MG63 (cell line): ENCODE measurements at regions not wholly inside any gene's neighbourhood (a gene's known extent, or its start where the extent isn't known, plus 50 kb on each side); places are given as distances from the start of the nearest gene placed in this dataset.

ENCODE experiments used
- DNase-seq: peaks from one replicate; pipeline ENCODE4 v3.0.0-alpha.2; 2020
- H3K27me3 ChIP-seq: fragments of 250-450 bp; sonication (Bioruptor Pico); 2 replicates; pipeline ENCODE4 v1.5.1; 2020; ENCODE audit warnings: mild to moderate bottlenecking, moderate library complexity
- H3K36me3 ChIP-seq: fragments of 250-450 bp; sonication (Bioruptor Pico); 2 replicates; pipeline ENCODE4 v1.5.1; 2020; ENCODE audit warnings: mild to moderate bottlenecking, moderate library complexity
- H3K4me3 ChIP-seq: fragments of 250-450 bp; sonication (Bioruptor Pico); 2 replicates; pipeline ENCODE4 v1.5.1; 2020; ENCODE audit warnings: mild to moderate bottlenecking, moderate library complexity
- H3K9me3 ChIP-seq: fragments of 250-450 bp; sonication (Bioruptor Pico); 2 replicates; pipeline ENCODE4 v1.5.1; 2020; ENCODE audit warnings: mild to moderate bottlenecking, moderate library complexity

GRCh38 chr11:115679945-115680344, 175.7 kb upstream of the CADM1 start:
- Histone ChIP-seq H3K36me3 (no peaks in the 10 kb centered on the region), H3K4me3 (no peak overlapping the region), H3K27me3 (no peaks in the 10 kb centered on the region), H3K9me3 (no peaks in the 10 kb centered on the region)
- no peak for DNase-seq

GRCh38 chr11:115678942-115679341, 174.7 kb upstream of the CADM1 start:
- no peak for DNase-seq
- Histone ChIP-seq H3K27me3 (no peaks in the 10 kb centered on the region), H3K36me3 (no peaks in the 10 kb centered on the region), H3K9me3 (no peaks in the 10 kb centered on the region), H3K4me3 (no peak overlapping the region)

DNA sequence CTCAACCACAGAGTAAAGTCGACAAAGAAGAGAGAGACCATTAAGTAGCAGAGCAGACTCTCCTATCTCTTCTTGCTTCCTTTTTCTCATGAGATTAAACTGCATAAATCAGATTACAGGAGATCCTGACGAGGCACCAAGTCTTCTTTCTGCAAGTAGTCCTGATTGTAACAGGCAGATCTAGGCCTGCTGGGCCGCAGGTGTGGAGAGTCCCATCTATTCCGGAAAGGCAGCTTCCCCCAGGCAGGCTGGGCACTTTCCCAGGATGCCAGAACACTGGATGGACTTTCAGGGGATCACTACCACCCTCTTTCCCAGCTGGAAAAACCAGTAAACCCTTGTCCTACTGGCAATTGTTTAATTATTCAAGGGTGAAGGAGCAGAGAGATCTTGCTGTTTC, 173.0 kb upstream of the CADM1 start:
- DNase-seq: no peak
- Histone ChIP-seq H3K27me3 (no peaks in the 10 kb centered on the region), H3K9me3 (no peaks in the 10 kb centered on the region), H3K4me3 (no peak overlapping the region), H3K36me3 (no peaks in the 10 kb centered on the region)

DNA sequence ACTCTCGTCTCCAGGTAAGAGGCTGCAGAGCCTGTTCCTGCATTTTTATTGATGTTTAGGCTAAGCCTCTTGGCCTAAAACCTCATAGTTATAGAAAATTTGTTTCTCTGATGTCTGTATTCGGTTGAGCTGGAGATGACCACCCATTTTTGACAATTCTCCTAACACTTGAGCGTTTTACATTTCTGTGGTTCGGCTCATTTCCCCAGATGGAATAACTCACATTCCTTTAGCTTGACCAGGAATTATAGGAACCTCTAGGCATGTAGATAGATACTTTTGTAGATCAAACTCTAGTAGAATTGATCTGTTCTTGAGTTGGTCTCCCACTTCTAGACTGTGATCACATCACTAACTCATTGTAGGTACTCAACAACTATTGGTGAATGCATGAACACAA, 172.6 kb upstream of the CADM1 start:
- H3K36me3 ChIP-seq: no peaks in the 10 kb centered on the region
- H3K9me3 ChIP-seq: no peaks in the 10 kb centered on the region
- DNase-seq: peak; percentile 12
- H3K27me3 ChIP-seq: no peaks in the 10 kb centered on the region
- no peak overlapping the region for H3K4me3 ChIP-seq

GRCh38 chr11:115676206-115676605, 172.0 kb upstream of the CADM1 start:
- Histone ChIP-seq H3K27me3 (no peaks in the 10 kb centered on the region), H3K4me3 (no peak overlapping the region), H3K36me3 (no peaks in the 10 kb centered on the region), H3K9me3 (no peaks in the 10 kb centered on the region)
- no peak for DNase-seq

DNA sequence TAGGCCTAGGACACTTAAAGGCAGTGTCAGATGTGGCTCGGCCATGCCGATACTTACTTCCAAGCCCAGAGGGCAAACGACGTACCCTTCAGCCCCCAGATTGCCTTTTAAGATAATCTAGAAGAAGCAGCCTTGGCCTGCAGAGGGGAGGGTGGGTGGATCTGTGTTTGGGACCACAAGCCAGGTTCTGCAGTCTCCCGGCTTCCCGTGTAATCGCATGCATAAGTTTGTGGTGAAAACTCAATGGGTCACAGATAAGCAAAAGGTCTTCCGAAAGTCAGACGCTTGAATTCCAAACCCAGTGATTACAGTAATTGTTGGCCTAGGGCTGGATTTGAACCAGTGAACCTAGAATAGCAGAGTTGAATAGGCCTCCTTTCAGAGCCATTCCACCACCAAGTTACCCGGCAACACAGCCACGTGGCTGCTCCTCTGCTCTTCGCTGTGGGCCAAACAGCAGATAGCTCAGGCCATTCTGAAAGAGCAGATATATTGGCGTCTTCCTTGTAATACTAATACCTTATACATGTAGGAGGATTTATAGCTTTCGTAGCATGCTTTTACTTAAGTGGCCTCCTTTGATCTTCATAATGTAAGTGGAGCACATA, 170.8 kb upstream of the CADM1 start:
- Histone ChIP-seq H3K9me3 (no peaks in the 10 kb centered on the region), H3K27me3 (no peaks in the 10 kb centered on the region), H3K36me3 (no peaks in the 10 kb centered on the region), H3K4me3 (no peak overlapping the region)
- DNase-seq: no peak

DNA sequence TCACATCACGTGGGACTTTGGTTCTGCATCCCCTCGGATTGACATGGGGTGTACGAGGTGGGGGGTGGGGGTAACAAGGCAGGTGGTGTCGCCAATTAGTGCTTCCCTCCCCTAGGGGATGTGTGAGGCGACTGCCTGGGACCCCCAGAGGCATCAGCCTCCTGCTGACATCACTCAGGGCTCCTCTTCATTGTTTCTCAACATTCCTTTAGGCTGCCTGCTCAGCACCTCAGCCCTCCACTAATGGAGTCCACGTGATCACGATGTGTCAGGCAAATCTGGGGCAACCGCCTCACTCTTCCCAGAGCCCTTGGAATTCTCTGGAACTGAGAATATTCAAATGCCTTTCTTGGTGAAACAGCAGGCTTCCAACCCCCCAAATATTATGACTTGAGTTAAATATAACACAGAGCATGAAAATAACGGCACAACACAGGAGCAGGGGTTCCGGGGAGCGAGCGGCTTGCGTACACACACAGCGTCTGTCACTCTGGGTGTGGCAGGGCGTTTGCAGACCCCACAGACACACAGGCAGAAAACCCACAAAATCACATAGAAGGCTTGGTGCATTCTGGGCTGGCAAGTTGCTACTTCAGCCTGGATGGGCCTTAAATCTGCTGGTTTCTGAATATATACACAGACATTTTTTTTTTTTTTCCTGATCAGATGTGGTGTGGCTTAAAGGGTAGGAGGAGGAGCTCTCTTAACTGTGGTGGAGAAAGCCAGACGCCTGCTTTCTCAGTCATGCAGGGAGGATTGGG, 170.1 kb upstream of the CADM1 start:
- Histone ChIP-seq H3K9me3 (no peaks in the 10 kb centered on the region), H3K27me3 (no peaks in the 10 kb centered on the region), H3K4me3 (no peak overlapping the region), H3K36me3 (no peaks in the 10 kb centered on the region)
- no peak for DNase-seq

GRCh38 chr11:115673720-115674119, 169.5 kb upstream of the CADM1 start:
- no peaks in the 10 kb centered on the region for H3K9me3 ChIP-seq
- no peak for DNase-seq
- H3K4me3 ChIP-seq: no peak overlapping the region
- H3K27me3 ChIP-seq: no peaks in the 10 kb centered on the region
- no peaks in the 10 kb centered on the region for H3K36me3 ChIP-seq

DNA sequence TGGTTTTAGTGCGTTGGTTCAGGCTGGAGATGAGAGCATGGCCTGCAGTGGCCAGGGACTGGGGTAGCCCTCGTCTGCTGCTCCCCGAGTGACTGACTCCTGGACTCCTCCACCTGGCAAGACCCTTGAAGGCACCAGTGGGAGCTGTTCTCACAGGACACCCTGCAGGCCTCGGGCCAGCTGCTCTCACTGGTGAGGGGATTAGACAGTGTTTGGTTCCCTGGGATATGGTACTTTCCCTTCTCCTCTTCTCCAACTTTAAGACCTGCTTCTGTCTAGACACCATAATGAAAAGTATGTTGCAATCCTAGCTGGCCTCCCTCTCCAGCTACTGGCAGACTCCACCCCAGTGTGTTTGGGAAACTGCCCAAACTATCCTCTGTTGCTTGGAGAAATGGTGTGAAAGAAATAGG, 168.8 kb upstream of the CADM1 start:
- no peak overlapping the region for H3K4me3 ChIP-seq
- no peaks in the 10 kb centered on the region for H3K36me3 ChIP-seq
- peak; percentile 56 for DNase-seq
- H3K27me3 ChIP-seq: no peaks in the 10 kb centered on the region
- no peaks in the 10 kb centered on the region for H3K9me3 ChIP-seq

GRCh38 chr11:115672412-115672811, 168.2 kb upstream of the CADM1 start:
- H3K27me3 ChIP-seq: no peaks in the 10 kb centered on the region
- H3K36me3 ChIP-seq: no peaks in the 10 kb centered on the region
- H3K4me3 ChIP-seq: no peak overlapping the region
- DNase-seq: no peak
- H3K9me3 ChIP-seq: no peaks in the 10 kb centered on the region

DNA sequence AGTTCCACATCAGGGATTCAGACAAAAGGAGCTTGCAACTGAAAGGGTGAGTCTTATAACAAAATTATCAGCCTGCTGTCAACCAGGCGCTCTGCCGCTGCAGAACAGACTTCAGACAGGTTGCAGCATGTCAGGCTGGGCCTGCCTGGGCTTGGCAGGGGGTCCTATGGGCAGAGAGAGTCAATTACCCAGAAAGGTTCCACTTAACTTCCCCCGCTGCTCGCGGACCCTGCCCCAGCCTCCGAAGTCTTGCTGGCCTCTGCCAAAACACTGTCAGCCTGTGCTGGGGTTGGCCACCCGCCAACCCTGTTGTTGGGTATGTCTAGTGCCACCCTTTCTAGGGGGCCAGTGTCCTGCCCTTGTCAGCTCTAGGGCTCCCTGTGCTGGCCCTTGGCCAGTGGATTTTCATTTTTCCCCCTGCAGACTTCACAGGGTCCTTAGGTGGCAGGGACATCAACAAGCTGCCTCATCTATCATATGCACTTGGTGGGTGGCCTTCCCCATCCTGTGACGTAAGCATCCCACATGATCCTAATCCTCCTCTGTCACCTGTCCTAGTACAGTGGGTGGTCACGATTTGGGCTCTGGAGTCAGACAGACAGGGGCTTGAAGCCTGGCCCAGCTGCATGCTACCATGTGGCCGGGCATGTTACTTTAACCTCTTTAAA, 166.5 kb upstream of the CADM1 start:
- Histone ChIP-seq H3K9me3 (no peaks in the 10 kb centered on the region), H3K27me3 (no peaks in the 10 kb centered on the region), H3K4me3 (no peak overlapping the region), H3K36me3 (no peaks in the 10 kb centered on the region)
- no peak for DNase-seq

GRCh38 chr11:115665958-115666357, 161.7 kb upstream of the CADM1 start:
- Histone ChIP-seq H3K36me3 (no peaks in the 10 kb centered on the region), H3K4me3 (no peak overlapping the region), H3K27me3 (no peaks in the 10 kb centered on the region), H3K9me3 (no peaks in the 10 kb centered on the region)
- peak; percentile 78 for DNase-seq

GRCh38 chr11:115665175-115665821, 161.1 kb upstream of the CADM1 start:
- Histone ChIP-seq H3K27me3 (no peaks in the 10 kb centered on the region), H3K36me3 (no peaks in the 10 kb centered on the region), H3K9me3 (no peaks in the 10 kb centered on the region), H3K4me3 (no peak overlapping the region)
- DNase-seq: peak; percentile 5

- H3K36me3 ChIP-seq: no peaks in the 10 kb centered on the region
- H3K4me3 ChIP-seq: no peak overlapping the region
- no peaks in the 10 kb centered on the region for H3K27me3 ChIP-seq
- DNase-seq: no peak
- H3K9me3 ChIP-seq: no peaks in the 10 kb centered on the region
Measured at GRCh38 chr11:115664313-115664712, 160.1 kb upstream of the CADM1 start.

- Histone ChIP-seq H3K36me3 (no peaks in the 10 kb centered on the region), H3K9me3 (no peaks in the 10 kb centered on the region), H3K4me3 (no peak overlapping the region), H3K27me3 (no peaks in the 10 kb centered on the region)
- no peak for DNase-seq
Measured at GRCh38 chr11:115663790-115664189, 159.6 kb upstream of the CADM1 start.

DNA sequence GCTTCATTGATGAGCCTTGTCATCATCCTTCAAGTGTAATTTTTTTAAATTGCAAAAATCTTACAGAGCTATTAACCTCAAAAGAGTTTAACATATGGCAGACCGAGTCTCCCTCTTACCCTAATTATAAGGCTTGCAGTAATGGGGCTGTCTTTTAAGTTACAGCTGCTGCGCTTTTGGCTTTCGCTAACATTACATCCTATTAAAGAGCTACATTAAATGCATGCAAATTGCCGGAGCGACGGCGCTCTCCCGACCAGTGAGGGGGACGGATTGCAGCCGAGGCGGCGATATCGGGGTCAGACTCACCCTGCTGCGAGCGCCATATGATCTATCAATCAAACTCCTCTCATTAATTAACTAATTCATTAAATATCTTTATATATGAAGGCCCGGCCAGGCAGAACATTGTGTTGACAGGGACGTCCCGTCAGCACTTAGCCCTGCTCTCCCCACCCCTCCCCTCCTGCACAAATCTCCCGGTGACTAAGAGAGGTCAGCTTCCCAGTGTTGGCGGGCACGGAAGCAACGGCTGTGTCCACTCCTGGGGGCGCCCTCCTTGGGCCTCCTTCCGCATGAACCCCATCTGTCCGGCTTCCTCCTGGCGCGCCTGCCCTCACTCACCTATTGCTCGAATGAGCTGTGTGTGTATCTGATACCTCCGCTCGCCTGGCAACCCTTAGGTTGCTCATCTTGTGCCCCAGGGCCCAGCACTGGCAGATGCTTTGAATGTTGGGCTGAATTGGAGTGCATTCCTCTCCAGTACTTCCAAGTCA, 156.0 kb upstream of the CADM1 start:
- no peak for DNase-seq
- Histone ChIP-seq H3K9me3 (no peaks in the 10 kb centered on the region), H3K27me3 (no peaks in the 10 kb centered on the region), H3K4me3 (no peak overlapping the region), H3K36me3 (no peaks in the 10 kb centered on the region)
